NCI-H748 (cell line): ENCODE measurements at regions not wholly inside any gene's neighbourhood (a gene's known extent, or its start where the extent isn't known, plus 50 kb on each side); places are given as distances from the start of the nearest gene placed in this dataset.

Experiments used
- DNase-seq: peaks from one replicate; lab custom pipeline; 2025; ENCODE audit not compliant: unreplicated experiment; lab: John Stamatoyannopoulos, UW

- no peak for DNase-seq
These were observed 50.5 kb upstream of the HSPA12A start for GRCh38 chr10:116792817-116793216.

GRCh38 chr10:116796469-116796868 lies 52.8 kb upstream of the ENO4 start:
- no peak for DNase-seq

GRCh38 chr10:116796910-116797513 lies 52.3 kb upstream of the ENO4 start:
- DNase-seq: peak; percentile 74

GRCh38 chr10:116798859-116799258 lies 50.4 kb upstream of the ENO4 start:
- DNase-seq: no peak
